ENCODE measurements at regions not wholly inside any gene's neighbourhood (a gene's known extent, or its start where the extent isn't known, plus 50 kb on each side); places are given as distances from the start of the nearest gene placed in this dataset.

GRCh38 chr9:27763831-27764230, 190.6 kb upstream of the C9orf72 start:
- no peak overlapping the region for H2AFZ ChIP-seq
- no peaks in the 10 kb centered on the region for H3K36me3 ChIP-seq (ENCODE audit: low read depth)
- no peaks in the 10 kb centered on the region for H3K4me1 ChIP-seq (replicated peaks; ENCODE audit: insufficient read depth)
- H3K27ac ChIP-seq = no peak overlapping the region
- no peak overlapping the region for H3K4me2 ChIP-seq
- ChIA-PET CTCF (no interaction called here), POLR2A (ENCODE audit: unreplicated experiment) (no interaction called here)
- no peaks in the 10 kb centered on the region for H3K79me2 ChIP-seq (ENCODE audit: low read depth)
- BruUV-seq (replicated peaks) = no TSS peak
- H3F3A ChIP-seq (ENCODE audit: insufficient read depth, low read depth) = no peaks in the 10 kb centered on the region
- intact Hi-C loops (cut with micrococcal nuclease; ENCODE audit: unreplicated experiment) = no loop called here
- no peaks in the 10 kb centered on the region for H3K9me3 ChIP-seq (ENCODE audit: insufficient read depth, low read depth)
- H4K20me1 ChIP-seq (ENCODE audit: insufficient read depth) = no peaks in the 10 kb centered on the region
- no peaks in the 10 kb centered on the region for H3K27me3 ChIP-seq (ENCODE audit: insufficient read depth, low read depth)
- no peak overlapping the region for H3K4me3 ChIP-seq
- no peak for TF ChIP-seq EZH2 (IDR thresholded peaks at IDR 0.05; ENCODE audit: low read depth)
- TF ChIP-seq, protein P1, sequence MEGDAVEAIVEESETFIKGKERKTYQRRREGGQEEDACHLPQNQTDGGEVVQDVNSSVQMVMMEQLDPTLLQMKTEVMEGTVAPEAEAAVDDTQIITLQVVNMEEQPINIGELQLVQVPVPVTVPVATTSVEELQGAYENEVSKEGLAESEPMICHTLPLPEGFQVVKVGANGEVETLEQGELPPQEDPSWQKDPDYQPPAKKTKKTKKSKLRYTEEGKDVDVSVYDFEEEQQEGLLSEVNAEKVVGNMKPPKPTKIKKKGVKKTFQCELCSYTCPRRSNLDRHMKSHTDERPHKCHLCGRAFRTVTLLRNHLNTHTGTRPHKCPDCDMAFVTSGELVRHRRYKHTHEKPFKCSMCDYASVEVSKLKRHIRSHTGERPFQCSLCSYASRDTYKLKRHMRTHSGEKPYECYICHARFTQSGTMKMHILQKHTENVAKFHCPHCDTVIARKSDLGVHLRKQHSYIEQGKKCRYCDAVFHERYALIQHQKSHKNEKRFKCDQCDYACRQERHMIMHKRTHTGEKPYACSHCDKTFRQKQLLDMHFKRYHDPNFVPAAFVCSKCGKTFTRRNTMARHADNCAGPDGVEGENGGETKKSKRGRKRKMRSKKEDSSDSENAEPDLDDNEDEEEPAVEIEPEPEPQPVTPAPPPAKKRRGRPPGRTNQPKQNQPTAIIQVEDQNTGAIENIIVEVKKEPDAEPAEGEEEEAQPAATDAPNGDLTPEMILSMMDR (conservative IDR thresholded peaks at IDR 0.05) = no peak
- no peaks in the 10 kb centered on the region for H3K9me2 ChIP-seq (ENCODE audit: insufficient read depth)
- DNase-seq = no peak

DNA sequence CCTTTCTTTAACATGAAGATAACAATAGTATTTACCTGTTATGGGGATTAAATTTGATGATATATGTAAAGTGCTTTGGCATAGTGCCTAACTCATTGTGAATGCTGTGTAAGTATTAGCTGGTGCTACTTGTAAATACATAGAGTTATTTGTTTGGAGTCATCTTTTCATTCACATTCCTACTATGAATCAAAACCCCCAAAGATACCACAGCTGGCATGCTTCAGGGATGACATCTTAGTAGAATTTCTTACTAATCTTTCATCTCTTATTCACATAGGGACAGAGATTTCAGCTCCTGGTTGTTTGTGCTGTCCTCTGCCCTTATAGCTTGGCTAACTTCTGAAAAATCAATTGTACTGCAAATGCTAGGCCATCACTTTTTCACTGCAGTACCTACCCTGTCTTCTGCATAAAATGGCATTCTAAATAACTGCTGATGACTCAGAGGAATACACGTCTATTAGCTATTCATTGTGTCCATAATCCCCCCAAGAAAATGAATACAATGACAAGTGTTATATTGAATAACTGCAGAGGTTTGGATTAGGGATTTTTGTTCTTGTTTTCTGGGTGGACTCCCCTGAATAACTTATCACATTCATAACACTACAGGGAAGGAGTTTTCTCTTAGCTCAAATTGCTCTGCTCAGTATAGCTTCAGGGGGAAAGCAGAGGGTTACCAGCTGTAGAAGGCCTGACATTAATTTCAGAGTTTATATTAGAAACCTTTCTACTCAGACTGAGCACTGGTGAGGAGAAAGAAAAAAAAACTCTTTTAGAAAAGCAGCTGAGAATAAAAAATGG, 192.2 kb upstream of the C9orf72 start:
- no peaks in the 10 kb centered on the region for H3K9me2 ChIP-seq (ENCODE audit: insufficient read depth)
- no peaks in the 10 kb centered on the region for H3K36me3 ChIP-seq (ENCODE audit: low read depth)
- H3K79me2 ChIP-seq (ENCODE audit: low read depth) = no peaks in the 10 kb centered on the region
- H2AFZ ChIP-seq = no peak overlapping the region
- no peak overlapping the region for H3K4me3 ChIP-seq
- H4K20me1 ChIP-seq (ENCODE audit: insufficient read depth) = no peaks in the 10 kb centered on the region
- no peaks in the 10 kb centered on the region for H3K4me1 ChIP-seq (replicated peaks; ENCODE audit: insufficient read depth)
- POLR2A ChIA-PET (ENCODE audit: unreplicated experiment) = no interaction called here
- H3F3A ChIP-seq (ENCODE audit: insufficient read depth, low read depth) = no peaks in the 10 kb centered on the region
- no peaks in the 10 kb centered on the region for H3K9me3 ChIP-seq (ENCODE audit: insufficient read depth, low read depth)
- no peak overlapping the region for H3K27ac ChIP-seq
- intact Hi-C loops (cut with micrococcal nuclease; ENCODE audit: unreplicated experiment) = no loop called here
- CTCF ChIA-PET = interaction anchor here (0.6 kb wide), 1 partner anchor 1039 kb away, joined by 3 read pairs; no protein-coding TSS in a partner anchor
- no peaks in the 10 kb centered on the region for H3K27me3 ChIP-seq (ENCODE audit: insufficient read depth, low read depth)
- DNase-seq = no peak
- no peak overlapping the region for H3K4me2 ChIP-seq
- no peak for TF ChIP-seq EZH2 (IDR thresholded peaks at IDR 0.05; ENCODE audit: low read depth)
- TF ChIP-seq, protein P1 (conservative IDR thresholded peaks at IDR 0.05) = no peak
- BruUV-seq (replicated peaks) = no TSS peak

DNA sequence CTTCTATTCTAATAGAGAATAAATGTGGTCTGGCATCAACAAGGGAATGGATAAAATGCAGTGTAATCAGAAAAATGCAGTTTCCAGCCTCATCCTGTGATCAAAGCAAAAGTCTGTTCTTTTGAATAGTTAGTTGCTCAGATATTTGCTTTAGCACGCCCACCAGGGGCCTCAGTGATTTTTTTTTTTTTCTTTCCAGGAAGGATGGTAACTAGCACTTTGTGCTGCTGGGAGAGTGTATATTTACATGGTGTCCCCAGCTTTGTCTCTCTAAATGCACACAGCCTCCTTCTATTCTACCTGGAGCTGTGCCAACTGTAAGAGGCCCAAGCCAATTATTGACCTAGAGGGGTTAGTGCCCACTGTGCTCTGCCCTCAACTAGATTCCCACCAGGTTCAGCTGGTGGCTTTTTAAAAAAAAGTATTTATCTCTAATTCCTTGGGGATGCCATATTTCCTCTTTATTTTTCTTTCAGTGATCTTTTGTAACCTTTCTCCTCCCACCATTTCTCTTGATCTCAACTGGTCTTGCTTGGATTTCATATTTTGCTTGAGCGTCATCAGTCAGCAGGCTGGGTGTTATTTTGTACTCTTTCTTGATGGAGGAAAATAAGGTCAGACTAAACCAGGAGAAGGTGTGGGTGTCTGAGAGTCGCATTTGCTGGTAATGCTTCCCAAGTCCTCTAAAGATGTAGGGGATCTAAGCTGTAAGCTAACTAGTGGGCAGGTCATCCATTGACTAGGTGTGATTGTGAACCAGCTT, 193.0 kb upstream of the C9orf72 start:
- no peak overlapping the region for H3K27ac ChIP-seq
- ChIA-PET POLR2A (ENCODE audit: unreplicated experiment) (no interaction called here), CTCF (interaction anchor here (0.6 kb wide), 1 partner anchor 1038 kb away, joined by 3 read pairs; no protein-coding TSS in a partner anchor)
- no peaks in the 10 kb centered on the region for H3K9me3 ChIP-seq (ENCODE audit: insufficient read depth, low read depth)
- no peaks in the 10 kb centered on the region for H3K9me2 ChIP-seq (ENCODE audit: insufficient read depth)
- no peak overlapping the region for H3K4me2 ChIP-seq
- no peaks in the 10 kb centered on the region for H3K79me2 ChIP-seq (ENCODE audit: low read depth)
- TF ChIP-seq, protein P1 (conservative IDR thresholded peaks at IDR 0.05) = no peak
- TF ChIP-seq EZH2 (IDR thresholded peaks at IDR 0.05; ENCODE audit: low read depth) = no peak
- H3K4me1 ChIP-seq (replicated peaks; ENCODE audit: insufficient read depth) = no peaks in the 10 kb centered on the region
- H3K27me3 ChIP-seq (ENCODE audit: insufficient read depth, low read depth) = no peaks in the 10 kb centered on the region
- H3K36me3 ChIP-seq (ENCODE audit: low read depth) = no peaks in the 10 kb centered on the region
- H4K20me1 ChIP-seq (ENCODE audit: insufficient read depth) = no peaks in the 10 kb centered on the region
- H3K4me3 ChIP-seq = no peak overlapping the region
- no TSS peak for BruUV-seq (replicated peaks)
- no peak overlapping the region for H2AFZ ChIP-seq
- no peaks in the 10 kb centered on the region for H3F3A ChIP-seq (ENCODE audit: insufficient read depth, low read depth)
- DNase-seq = no peak
- intact Hi-C loops (cut with micrococcal nuclease; ENCODE audit: unreplicated experiment) = no loop called here

Data from PC-9 (cell line).